SK-N-SH (cell line): ENCODE measurements at regions not wholly inside any gene's neighbourhood (a gene's known extent, or its start where the extent isn't known, plus 50 kb on each side); places are given as distances from the start of the nearest gene placed in this dataset.

ENCODE experiments used
- CTCF ChIA-PET: fragments of 300-600, 350-600 bp; formaldehyde crosslinking; extraction: SDS; loops from one replicate; lab custom pipeline; 2021; lab: Yijun Ruan, JAX
- POLR2A ChIA-PET: fragments of 350-600 bp; sonication (Branson Sonifier 250); formaldehyde crosslinking; extraction: SDS; loops from one replicate; lab custom pipeline; 2020; ENCODE audit warnings: antibody characterized with exemption, inconsistent platforms; lab: Yijun Ruan, JAX
- DNase-seq: peaks from one replicate; pipeline ENCODE4 v3.0.0; 2012
- H2AFZ ChIP-seq: fragments of 200-600 bp; sonication (generic); 2 replicates; pipeline ENCODE4 v1.8.1; 2016; ENCODE audit warnings: antibody characterized with exemption, mild to moderate bottlenecking, low read depth
- H3F3A ChIP-seq: fragments of 200-600 bp; sonication (generic); replicated peaks from 2 replicates; pipeline ENCODE3; 2016; ENCODE audit warnings: antibody characterized with exemption, mild to moderate bottlenecking; ENCODE audit not compliant: insufficient read depth
- H3K27ac ChIP-seq, 2 experiments: fragments of 200-500 bp in 1 of 2; fragments of 200-600 bp in 1 of 2; sonication (Bioruptor generic) in 1 of 2; sonication (generic), shearing (Covaris generic) in 1 of 2; 2 replicates each; pipeline versions ENCODE4 v1.5.1 to v1.6.1; 2014 to 2016; ENCODE audit warnings: low read depth in 2 of 2, inconsistent platforms in 1 of 2, low read length in 1 of 2, mild to moderate bottlenecking in 1 of 2, mixed read lengths in 1 of 2
- H3K27me3 ChIP-seq: fragments of 200-600 bp; sonication (generic), shearing (Covaris generic); 2 replicates; pipeline ENCODE4 v1.6.1; 2016; ENCODE audit warnings: mixed run types; ENCODE audit not compliant: insufficient read depth
- H3K36me3 ChIP-seq, 2 experiments: fragments of 200-500 bp in 1 of 2; fragments of 200-600 bp in 1 of 2; sonication (Bioruptor generic) in 1 of 2; sonication (generic) in 1 of 2; replicated peaks in 1 of 2; 2 replicates each; pipeline versions ENCODE3 to v1.5.1; 2014 to 2016; ENCODE audit warnings: low read length in 1 of 2, mild to moderate bottlenecking in 1 of 2; ENCODE audit not compliant: insufficient read depth in 2 of 2, control insufficient read depth in 1 of 2
- H3K4me1 ChIP-seq, 2 experiments: fragments of 200-500 bp in 1 of 2; fragments of 200-600 bp in 1 of 2; sonication (Bioruptor generic) in 1 of 2; sonication (generic), shearing (Covaris generic) in 1 of 2; 2 replicates each; pipeline versions ENCODE4 v1.5.1 to v1.6.1; 2014 to 2016; ENCODE audit warnings: low read depth in 1 of 2, low read length in 1 of 2, mixed run types in 1 of 2; ENCODE audit not compliant: insufficient read depth in 2 of 2, control insufficient read depth in 1 of 2
- H3K4me2 ChIP-seq: fragments of 200-600 bp; sonication (generic), shearing (Covaris generic); 2 replicates; pipeline ENCODE4 v1.6.1; 2017; ENCODE audit warnings: mixed run types
- H3K4me3 ChIP-seq, 2 experiments: fragments of 200-500 bp in 1 of 2; fragments of 200-600 bp in 1 of 2; sonication (Bioruptor generic) in 1 of 2; sonication (generic), shearing (Covaris generic) in 1 of 2; 2 replicates each; pipeline versions ENCODE4 v1.5.1 to v1.8.1; 2014 to 2016; ENCODE audit warnings: low read depth in 2 of 2, inconsistent platforms in 1 of 2, low read length in 1 of 2, mild to moderate bottlenecking in 1 of 2, mixed read lengths in 1 of 2, moderate library complexity in 1 of 2
- H3K79me2 ChIP-seq: fragments of 200-600 bp; sonication (generic); 2 replicates; pipeline ENCODE4 v1.8.1; 2017; ENCODE audit warnings: mild to moderate bottlenecking; ENCODE audit not compliant: insufficient read depth
- H3K9ac ChIP-seq: fragments of 200-600 bp; sonication (generic); 2 replicates; pipeline ENCODE4 v1.6.1; 2017; ENCODE audit warnings: mixed run types
- H3K9me2 ChIP-seq: fragments of 200-600 bp; sonication (generic); 2 replicates; pipeline ENCODE4 v1.6.1; 2017; ENCODE audit warnings: mixed run types
- H3K9me3 ChIP-seq: fragments of 200-600 bp; sonication (generic); 2 replicates; pipeline ENCODE4 v1.6.1; 2017; ENCODE audit warnings: mixed run types, mild to moderate bottlenecking, moderate library complexity
- H4K20me1 ChIP-seq: fragments of 200-600 bp; sonication (generic); 2 replicates; pipeline ENCODE4 v1.6.1; 2017; ENCODE audit warnings: mild to moderate bottlenecking, mixed run types; ENCODE audit not compliant: insufficient read depth
- CHD2 ChIP-seq: fragments of 150-350 bp; IDR thresholded peaks from 2 replicates; pipeline ENCODE4 v1.6.1; 2018; ENCODE audit warnings: low read length; ENCODE audit not compliant: partially characterized antibody
- CTCF ChIP-seq: fragments of 200-600 bp; sonication (generic); IDR thresholded peaks from 2 replicates; pipeline ENCODE4 v1.6.1; 2017; ENCODE audit warnings: antibody characterized with exemption, mild to moderate bottlenecking, moderate library complexity
- ELF1 ChIP-seq: IDR thresholded peaks from 2 replicates; pipeline ENCODE4 v1.4.0; 2012
- EP300 ChIP-seq, 2 experiments: IDR thresholded peaks; 2 replicates each; pipeline versions ENCODE4 v1.4.0 to v1.6.1; 2012; ENCODE audit warnings: borderline replicate concordance in 1 of 2, low read depth in 1 of 2, low read length in 1 of 2
- FOSL2 ChIP-seq: IDR thresholded peaks from 2 replicates; pipeline ENCODE4 v1.4.0; 2012; ENCODE audit warnings: low read depth, mild to moderate bottlenecking, moderate library complexity, borderline replicate concordance
- FOXJ3 ChIP-seq: sonication (generic); formaldehyde crosslinking; IDR thresholded peaks from 2 replicates; pipeline ENCODE4 v1.5.1; 2020; ENCODE audit warnings: mild to moderate bottlenecking, missing genetic modification reagents
- FOXM1 ChIP-seq: IDR thresholded peaks from 2 replicates; pipeline ENCODE4 v1.4.0; 2012; ENCODE audit warnings: low read depth, mild to moderate bottlenecking
- GABPA ChIP-seq: IDR thresholded peaks from 2 replicates; pipeline ENCODE4 v1.4.0; 2012; ENCODE audit warnings: low read depth, mild to moderate bottlenecking
- IRF3 ChIP-seq: fragments of 150-350 bp; IDR thresholded peaks from 2 replicates; pipeline ENCODE4 v1.6.1; 2016; ENCODE audit warnings: mild to moderate bottlenecking, low read depth, low read length
- JUND ChIP-seq: IDR thresholded peaks from 2 replicates; pipeline ENCODE4 v1.4.0; 2012
- MXI1 ChIP-seq: IDR thresholded peaks from 2 replicates; pipeline ENCODE4 v1.6.1; 2012; ENCODE audit warnings: mild to moderate bottlenecking, low read depth, low read length, improper control_type of control experiment
- RCOR1 ChIP-seq: fragments of 150-350 bp; IDR thresholded peaks from 2 replicates; pipeline ENCODE4 v1.6.1; 2017; ENCODE audit warnings: antibody characterized with exemption, low read length
- RXRA ChIP-seq: IDR thresholded peaks from 2 replicates; pipeline ENCODE4 v1.4.0; 2012; ENCODE audit warnings: low read depth, mild to moderate bottlenecking, borderline replicate concordance
- SMC3 ChIP-seq: IDR thresholded peaks from 2 replicates; pipeline ENCODE4 v1.6.1; 2012; ENCODE audit warnings: low read depth, low read length, improper control_type of control experiment
- YY1 ChIP-seq: IDR thresholded peaks from 2 replicates; pipeline ENCODE4 v1.4.0; 2012; ENCODE audit warnings: low read depth, mild to moderate bottlenecking
- WGBS: methylation state at CpG from one replicate; pipeline ENCODE4 v1.1.6; 2017; ENCODE audit warnings: low lambda C conversion rate; 5-methylcytosine and 5-hydroxymethylcytosine counted together
- TF ChIP-seq, protein P1 (sequence below): IDR thresholded peaks from 2 replicates; pipeline ENCODE4 v1.6.1; 2012; ENCODE audit warnings: mild to moderate bottlenecking, low read depth, low read length, moderate library complexity
- TF ChIP-seq, protein P2 (sequence below): IDR thresholded peaks from 2 replicates; pipeline ENCODE4 v1.4.0; 2012; ENCODE audit warnings: low read depth, borderline replicate concordance

DNA sequence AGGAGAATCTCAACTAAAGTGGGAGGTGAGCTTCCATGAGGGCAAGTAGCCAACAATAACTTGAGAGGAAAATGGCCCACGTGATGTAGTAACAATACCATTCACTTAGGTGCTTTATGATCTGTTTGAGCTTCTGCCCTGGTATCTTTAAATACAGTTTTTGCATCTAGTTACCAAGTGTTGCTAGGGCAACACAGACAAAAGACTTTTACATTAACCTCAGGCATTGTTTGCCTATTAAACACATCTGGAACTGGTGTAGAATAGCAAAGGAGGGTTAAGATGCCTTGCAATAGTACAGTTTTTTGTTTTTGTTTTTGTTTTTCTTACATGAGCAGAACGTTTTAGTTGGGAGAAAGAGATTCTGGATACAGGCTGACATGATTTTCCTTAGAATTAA, 97.7 kb upstream of the MTPN start:
- CTCF ChIA-PET, result interaction anchor here (0.7 to 2.8 kb wide), 3 partner anchors 12 to 346 kb away, joined by 3 to 10 read pairs (median 3); no protein-coding TSS in a partner anchor
- no peak for TF ChIP-seq GABPA
- TF ChIP-seq CHD2, result no peak
- TF ChIP-seq, protein P1, sequence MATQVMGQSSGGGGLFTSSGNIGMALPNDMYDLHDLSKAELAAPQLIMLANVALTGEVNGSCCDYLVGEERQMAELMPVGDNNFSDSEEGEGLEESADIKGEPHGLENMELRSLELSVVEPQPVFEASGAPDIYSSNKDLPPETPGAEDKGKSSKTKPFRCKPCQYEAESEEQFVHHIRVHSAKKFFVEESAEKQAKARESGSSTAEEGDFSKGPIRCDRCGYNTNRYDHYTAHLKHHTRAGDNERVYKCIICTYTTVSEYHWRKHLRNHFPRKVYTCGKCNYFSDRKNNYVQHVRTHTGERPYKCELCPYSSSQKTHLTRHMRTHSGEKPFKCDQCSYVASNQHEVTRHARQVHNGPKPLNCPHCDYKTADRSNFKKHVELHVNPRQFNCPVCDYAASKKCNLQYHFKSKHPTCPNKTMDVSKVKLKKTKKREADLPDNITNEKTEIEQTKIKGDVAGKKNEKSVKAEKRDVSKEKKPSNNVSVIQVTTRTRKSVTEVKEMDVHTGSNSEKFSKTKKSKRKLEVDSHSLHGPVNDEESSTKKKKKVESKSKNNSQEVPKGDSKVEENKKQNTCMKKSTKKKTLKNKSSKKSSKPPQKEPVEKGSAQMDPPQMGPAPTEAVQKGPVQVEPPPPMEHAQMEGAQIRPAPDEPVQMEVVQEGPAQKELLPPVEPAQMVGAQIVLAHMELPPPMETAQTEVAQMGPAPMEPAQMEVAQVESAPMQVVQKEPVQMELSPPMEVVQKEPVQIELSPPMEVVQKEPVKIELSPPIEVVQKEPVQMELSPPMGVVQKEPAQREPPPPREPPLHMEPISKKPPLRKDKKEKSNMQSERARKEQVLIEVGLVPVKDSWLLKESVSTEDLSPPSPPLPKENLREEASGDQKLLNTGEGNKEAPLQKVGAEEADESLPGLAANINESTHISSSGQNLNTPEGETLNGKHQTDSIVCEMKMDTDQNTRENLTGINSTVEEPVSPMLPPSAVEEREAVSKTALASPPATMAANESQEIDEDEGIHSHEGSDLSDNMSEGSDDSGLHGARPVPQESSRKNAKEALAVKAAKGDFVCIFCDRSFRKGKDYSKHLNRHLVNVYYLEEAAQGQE, result no peak
- no peak for TF ChIP-seq IRF3
- no peak for TF ChIP-seq JUND
- TF ChIP-seq YY1, result no peak
- no peak for TF ChIP-seq FOXM1
- TF ChIP-seq FOXJ3 (CRISPR knock-in tag), result no peak
- TF ChIP-seq EP300 (IDR thresholded peaks at IDR 0.05; ENCODE audit: borderline replicate concordance in 1 of 2, low read depth in 1 of 2, low read length in 1 of 2), result no peak
- TF ChIP-seq ELF1, result no peak
- TF ChIP-seq CTCF, result no peak
- no peak for TF ChIP-seq MXI1
- no peak for TF ChIP-seq RXRA
- TF ChIP-seq SMC3, result no peak
- no peak for TF ChIP-seq RCOR1
- TF ChIP-seq, protein P2, sequence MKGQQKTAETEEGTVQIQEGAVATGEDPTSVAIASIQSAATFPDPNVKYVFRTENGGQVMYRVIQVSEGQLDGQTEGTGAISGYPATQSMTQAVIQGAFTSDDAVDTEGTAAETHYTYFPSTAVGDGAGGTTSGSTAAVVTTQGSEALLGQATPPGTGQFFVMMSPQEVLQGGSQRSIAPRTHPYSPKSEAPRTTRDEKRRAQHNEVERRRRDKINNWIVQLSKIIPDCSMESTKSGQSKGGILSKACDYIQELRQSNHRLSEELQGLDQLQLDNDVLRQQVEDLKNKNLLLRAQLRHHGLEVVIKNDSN, result no peak
- no peak for TF ChIP-seq FOSL2
- TF ChIP-seq, all 33 proteins: peak for 0
- no peak overlapping the region for H3K4me2 ChIP-seq
- no peak overlapping the region for H3K9ac ChIP-seq
- POLR2A ChIA-PET, result no interaction called here
- no peaks in the 10 kb centered on the region for H3F3A ChIP-seq
- H3K9me3 ChIP-seq, result no peaks in the 10 kb centered on the region
- H4K20me1 ChIP-seq, result no peaks in the 10 kb centered on the region
- no peak overlapping the region for H3K27ac ChIP-seq
- peak; percentile 31 for DNase-seq
- no peaks in the 10 kb centered on the region for H3K79me2 ChIP-seq
- no peak overlapping the region for H2AFZ ChIP-seq
- no peak overlapping the region for H3K4me3 ChIP-seq
- no peaks in the 10 kb centered on the region for H3K9me2 ChIP-seq
- no peaks in the 10 kb centered on the region for H3K36me3 ChIP-seq
- 20% methylated on average over 2 of the region's 2 CpGs for WGBS
- H3K27me3 ChIP-seq, result no peaks in the 10 kb centered on the region; the same call in 1 of the 2 replicates
- H3K4me1 ChIP-seq, result no peaks in the 10 kb centered on the region; a peak in 1 of 4 replicates
